GM19395 (cell line): ENCODE measurements at regions not wholly inside any gene's neighbourhood (a gene's known extent, or its start where the extent isn't known, plus 50 kb on each side); places are given as distances from the start of the nearest gene placed in this dataset.
"Not testable (repeated sequence)": the region's sequence is repeated elsewhere in the genome, so short reads cannot be mapped to it uniquely, and the experiment has no call there.

Source experiments
- ATAC-seq: cut with Tn5 transposase; IDR thresholded peaks from one replicate; pipeline ENCODE4 v1.9.1; 2021; ENCODE audit warnings: mild to moderate bottlenecking, moderate library complexity; ENCODE audit not compliant: unreplicated experiment

DNA sequence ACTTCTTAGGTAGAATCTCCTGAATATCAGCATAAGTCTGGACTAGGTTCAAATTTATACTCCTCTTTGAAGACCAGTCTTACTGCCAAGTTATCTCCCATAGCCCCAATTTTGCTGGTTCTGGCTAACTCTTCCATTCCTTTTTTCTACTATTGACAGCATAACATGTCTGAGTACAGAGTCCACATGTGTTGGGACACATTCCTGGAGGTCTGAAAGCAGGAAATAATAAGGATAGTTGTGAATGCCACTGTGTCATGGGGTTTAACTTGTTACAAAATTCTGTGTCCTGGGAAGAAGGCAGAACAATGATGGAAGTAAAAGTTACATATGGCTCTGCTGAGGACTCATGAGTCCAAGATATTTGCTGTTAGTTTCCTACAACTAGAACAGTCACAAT, 57.4 kb upstream of the ZBTB20 start:
- no peak for ATAC-seq

DNA sequence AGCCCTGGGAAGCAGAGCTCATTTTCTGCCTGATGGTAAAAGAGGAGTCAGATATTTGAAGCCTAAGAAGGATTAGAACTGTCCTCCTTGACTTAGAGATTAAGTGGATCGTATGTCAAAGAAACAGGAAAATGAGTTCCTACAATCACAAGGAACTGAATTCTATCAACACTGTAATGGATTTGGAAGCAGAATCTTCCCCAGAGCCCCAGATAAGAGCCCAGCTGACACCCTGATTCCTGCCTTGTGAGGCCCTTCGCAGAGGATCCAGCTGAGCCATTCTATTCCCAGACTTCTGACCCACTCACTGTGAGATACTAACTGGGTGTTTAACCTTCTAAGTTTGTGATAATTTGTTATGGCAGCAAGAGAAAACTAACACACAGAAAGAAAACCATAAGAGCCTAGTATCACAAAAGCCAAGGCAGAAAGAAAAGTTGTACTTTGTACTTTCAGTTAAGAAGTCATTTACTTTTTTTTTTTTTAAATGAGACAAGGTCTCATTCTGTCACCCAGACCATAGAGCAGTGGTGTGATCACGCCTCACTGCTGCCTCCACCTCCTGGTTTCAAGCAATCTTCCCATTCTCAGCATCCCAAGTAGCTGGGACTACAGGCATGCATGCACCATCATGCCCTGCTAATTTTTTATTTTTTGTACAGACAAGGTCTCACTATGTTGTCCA, 61.1 kb upstream of the ZBTB20 start:
- ATAC-seq = no peak

- ATAC-seq = no peak
These were observed 64.9 kb upstream of the ZBTB20 start for GRCh38 chr3:115211810-115212492.

- ATAC-seq = no peak
These were observed 65.5 kb upstream of the ZBTB20 start for GRCh38 chr3:115212615-115213014.

DNA sequence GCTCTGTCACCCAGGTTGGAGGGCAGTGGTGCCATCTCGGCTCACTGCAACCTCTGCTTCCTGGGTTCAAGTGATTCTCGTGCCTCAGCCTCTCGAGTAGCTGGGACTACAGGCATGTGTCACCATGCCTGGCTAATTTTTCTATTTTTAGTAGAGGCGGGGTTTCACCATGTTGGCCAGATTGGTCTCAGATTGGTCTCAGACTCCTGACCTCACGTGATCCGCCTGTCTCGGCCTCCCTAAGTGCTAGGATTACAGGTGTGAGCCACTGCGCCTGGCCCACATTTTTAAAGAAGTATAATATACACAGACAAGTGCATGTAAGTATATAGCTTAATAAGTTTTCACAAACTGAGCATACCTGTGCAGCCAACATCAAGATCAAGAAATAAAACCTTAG, 66.0 kb upstream of the ZBTB20 start:
- not testable (repeated sequence) for ATAC-seq

DNA sequence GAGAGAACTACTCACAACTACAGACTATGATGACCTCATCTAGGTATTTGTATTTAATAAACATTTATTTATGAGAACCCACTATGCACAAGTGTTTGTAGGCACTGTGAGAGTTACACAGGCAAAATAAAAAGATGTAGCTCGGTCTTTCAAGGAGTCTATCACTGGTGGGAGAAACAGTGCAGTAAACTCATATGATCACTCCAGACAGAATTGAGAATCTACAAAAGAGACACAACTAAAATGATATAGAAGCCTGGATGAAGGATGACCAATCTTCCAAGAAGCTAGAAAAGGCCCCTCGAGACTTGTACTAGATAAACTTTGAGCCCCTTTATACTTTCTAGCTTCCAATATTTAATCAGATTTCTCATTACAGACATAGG, 70.2 kb upstream of the ZBTB20 start:
- ATAC-seq = no peak

- no peak for ATAC-seq
These were observed 70.8 kb upstream of the ZBTB20 start for GRCh38 chr3:115217678-115218451.

DNA sequence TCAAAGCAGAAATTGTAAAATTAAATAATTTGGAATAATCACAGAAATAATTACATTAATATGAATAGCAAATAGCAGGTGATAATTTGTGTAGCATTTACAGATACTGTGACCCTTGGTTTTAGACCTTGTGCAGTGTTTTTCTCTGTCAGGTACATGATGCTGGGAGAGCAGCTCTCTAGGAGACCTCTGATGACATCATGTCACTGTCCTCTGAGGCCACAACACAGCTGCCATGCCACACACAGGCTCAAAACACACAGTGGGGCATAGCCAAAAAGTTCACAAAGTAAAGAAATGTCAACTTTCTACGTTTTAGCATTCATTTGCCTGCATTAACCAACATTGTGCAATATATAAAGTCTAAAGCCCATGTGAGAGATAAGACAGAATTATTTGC, 71.8 kb upstream of the ZBTB20 start:
- no peak for ATAC-seq

DNA sequence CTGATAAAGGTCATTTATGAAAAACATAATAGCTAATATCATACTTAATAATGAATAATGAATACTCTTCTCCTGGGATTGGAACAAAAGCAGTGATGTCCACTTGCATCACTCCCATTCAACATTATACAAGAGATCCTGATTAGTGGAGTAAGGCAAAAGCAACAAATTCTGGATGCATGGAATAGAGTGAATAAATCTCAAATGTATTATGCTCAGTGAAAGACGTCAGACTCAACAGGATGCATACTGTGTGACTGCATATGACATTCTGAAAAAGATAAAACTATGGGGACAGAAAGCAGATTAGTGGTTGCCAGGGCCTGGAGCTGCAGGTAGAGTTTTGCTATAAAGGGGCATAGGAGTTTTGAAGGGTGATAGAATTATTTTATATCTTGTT, 77.6 kb upstream of the ZBTB20 start:
- no peak for ATAC-seq

- no peak for ATAC-seq
These were observed 79.9 kb upstream of the ZBTB20 start for GRCh38 chr3:115226844-115227445.

GRCh38 chr3:115227461-115227860, 80.4 kb upstream of the ZBTB20 start:
- no peak for ATAC-seq

- no peak for ATAC-seq
These were observed 81.2 kb upstream of the ZBTB20 start for GRCh38 chr3:115228266-115228665.

GRCh38 chr3:115232167-115232566, 85.1 kb upstream of the ZBTB20 start:
- no peak for ATAC-seq

DNA sequence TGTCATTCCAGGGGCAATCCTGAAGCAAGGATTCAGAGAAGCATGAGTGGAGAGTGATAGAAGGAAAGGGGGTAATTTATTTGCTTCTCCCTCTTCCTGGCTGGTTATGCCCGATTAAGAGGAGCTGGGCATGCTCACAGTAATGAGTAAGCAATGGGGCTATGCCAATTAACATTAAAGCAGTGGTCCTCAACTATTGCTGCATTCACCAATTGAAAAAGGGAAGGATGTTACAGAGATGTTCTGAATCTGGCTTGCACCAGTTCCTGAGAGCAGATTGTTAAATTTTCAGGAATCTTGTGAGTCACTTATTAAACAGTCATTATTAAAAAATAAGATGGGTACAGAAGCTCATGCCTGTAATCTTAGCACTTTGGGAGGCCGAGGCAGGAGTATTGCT, 85.9 kb upstream of the ZBTB20 start:
- ATAC-seq = no peak

DNA sequence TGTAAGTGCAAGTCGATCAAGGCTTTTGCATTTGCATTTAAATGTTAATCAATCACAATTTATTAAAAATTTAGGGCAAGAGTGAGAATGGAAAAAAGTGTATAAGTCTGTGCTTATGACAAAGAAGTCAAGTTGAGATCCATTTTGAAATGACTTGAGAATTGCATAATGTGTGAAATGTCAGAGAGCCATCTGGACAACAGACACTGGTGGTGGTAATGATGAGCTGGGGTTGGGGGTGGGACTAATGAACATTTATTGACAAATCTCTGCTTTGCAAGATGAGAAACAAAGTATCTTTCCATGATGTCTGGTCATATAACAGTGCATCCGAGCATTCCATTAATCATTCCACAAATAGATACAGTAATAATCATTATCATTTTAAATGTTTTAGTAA, 89.4 kb upstream of the ZBTB20 start:
- ATAC-seq = no peak

GRCh38 chr3:115239717-115240116, 92.6 kb upstream of the ZBTB20 start:
- ATAC-seq = no peak

GRCh38 chr3:115244350-115244749, 97.3 kb upstream of the ZBTB20 start:
- no peak for ATAC-seq

GRCh38 chr3:115245438-115245837, 98.3 kb upstream of the ZBTB20 start:
- no peak for ATAC-seq

DNA sequence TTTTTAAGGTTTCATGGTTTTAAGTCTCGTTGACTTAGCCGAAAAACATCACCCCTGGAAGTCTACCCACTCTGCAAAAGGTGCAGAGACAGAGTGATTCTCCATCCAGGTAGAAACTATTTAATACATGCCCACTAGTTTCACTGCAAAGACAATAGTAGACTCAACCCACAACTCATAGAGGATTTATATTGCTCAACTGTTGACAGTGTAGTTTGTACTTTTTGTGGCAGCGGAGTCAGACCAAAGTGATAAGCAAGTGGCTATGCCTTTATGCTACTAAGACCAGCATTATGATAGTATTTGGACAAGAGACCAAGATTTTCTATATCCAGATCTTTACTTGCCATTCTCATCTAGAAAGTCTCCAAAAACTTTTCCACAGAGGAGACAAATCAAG, 98.8 kb upstream of the ZBTB20 start:
- ATAC-seq = no peak

DNA sequence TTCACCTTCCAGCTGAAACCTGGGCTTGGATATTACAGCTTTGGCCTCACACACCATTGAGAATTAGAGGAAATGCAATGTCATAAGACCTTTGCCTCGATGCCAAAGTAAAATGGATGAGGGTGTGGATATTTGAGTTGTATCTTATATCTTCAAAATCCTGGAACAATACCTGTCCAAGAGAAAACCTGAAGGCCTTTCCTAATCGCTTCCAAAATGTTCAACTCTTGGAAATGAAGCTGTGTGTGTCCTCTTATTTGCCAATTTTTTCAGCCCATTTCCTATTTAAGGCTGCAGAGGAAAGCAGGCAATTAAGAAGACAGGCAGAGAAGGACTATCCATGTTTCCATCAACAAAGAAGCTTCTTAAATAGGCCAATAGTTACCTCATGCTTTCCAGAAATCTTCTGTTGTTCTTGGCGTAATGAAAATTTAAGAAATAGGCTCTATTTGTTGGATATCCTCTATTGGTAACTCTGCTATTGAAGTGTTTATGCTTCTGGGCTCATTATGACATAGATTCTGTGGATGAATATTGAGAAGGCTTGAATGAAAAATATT, 99.5 kb upstream of the ZBTB20 start:
- no peak for ATAC-seq

- no peak for ATAC-seq
These were observed 101.2 kb upstream of the ZBTB20 start for GRCh38 chr3:115248274-115248673.
